ENCODE measurements at regions not wholly inside any gene's neighbourhood (a gene's known extent, or its start where the extent isn't known, plus 50 kb on each side); places are given as distances from the start of the nearest gene placed in this dataset.

DNA sequence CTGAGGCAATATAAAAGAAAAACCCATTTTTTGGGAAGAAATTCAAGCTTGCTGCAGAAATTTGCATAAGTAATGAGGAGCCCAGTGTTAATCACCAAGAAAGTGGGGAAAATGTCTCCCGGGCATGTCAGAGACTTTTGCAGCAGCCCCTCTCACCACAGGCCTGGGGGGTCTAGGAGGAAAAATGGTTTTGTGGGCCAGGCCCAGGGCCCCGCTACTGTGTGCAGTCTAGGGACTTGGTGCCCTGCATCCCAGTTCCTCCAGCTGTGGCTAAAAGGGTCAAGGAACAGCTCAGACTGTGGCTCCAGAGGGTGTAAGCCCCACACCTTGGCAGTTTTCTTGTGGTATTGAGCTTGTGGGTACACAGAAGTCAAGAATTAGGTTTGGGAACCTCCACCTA lies 209.7 kb downstream of the HDGFL1 start:
- TF ChIP-seq, protein P1, sequence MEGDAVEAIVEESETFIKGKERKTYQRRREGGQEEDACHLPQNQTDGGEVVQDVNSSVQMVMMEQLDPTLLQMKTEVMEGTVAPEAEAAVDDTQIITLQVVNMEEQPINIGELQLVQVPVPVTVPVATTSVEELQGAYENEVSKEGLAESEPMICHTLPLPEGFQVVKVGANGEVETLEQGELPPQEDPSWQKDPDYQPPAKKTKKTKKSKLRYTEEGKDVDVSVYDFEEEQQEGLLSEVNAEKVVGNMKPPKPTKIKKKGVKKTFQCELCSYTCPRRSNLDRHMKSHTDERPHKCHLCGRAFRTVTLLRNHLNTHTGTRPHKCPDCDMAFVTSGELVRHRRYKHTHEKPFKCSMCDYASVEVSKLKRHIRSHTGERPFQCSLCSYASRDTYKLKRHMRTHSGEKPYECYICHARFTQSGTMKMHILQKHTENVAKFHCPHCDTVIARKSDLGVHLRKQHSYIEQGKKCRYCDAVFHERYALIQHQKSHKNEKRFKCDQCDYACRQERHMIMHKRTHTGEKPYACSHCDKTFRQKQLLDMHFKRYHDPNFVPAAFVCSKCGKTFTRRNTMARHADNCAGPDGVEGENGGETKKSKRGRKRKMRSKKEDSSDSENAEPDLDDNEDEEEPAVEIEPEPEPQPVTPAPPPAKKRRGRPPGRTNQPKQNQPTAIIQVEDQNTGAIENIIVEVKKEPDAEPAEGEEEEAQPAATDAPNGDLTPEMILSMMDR (IDR thresholded peaks at IDR 0.05) = no peak
- TF ChIP-seq POLR2A (IDR thresholded peaks at IDR 0.05) = no peak
